Amniotic epithelial cell (primary cell): ENCODE measurements at regions not wholly inside any gene's neighbourhood (a gene's known extent, or its start where the extent isn't known, plus 50 kb on each side); places are given as distances from the start of the nearest gene placed in this dataset.
"Not testable (repeated sequence)": the region's sequence is repeated elsewhere in the genome, so short reads cannot be mapped to it uniquely, and the experiment has no call there.

ENCODE experiments used
- DNase-seq: peaks from one replicate; pipeline ENCODE4 v3.0.0-alpha.2; 2010; ENCODE audit warnings: low read depth

DNA sequence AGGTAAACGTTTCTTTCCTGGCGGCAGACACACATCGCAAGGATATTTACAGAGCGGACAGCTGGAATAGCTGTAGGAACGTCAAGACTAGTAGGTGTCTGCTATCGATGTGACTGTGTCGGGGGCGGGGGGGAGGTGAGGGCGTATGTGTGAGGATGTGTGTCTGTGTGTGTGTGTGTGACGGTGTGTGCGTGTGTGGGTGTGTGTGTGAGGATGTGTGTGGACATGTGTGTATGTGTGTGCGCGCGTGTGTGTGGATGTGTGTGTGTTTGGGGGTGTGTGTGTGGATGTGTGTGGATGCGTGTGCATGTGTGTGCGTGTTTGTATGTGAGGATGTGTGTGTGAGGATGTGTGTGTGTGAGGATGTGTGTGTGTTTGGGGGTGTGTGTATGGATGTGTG lies 55.4 kb downstream of the PNMA6F start:
- DNase-seq = not testable (repeated sequence)

DNA sequence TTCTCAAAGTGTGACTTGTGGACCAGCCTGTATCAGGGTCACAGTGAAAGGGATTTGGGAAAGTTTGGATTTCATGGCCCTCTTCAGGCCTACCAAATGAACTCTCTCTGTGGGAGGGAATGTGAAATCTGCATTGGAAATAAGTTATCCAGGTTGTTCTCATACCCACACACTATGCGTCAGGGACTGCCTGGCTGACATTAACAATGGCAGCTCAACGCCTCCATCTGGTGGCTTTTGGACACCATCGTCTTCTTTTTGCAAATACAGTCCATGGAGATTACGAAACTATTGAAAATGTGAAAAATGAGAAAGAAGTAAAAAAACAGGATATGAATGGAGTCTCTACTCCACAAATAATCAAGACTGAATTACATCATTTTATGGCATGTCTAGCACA lies 61.1 kb downstream of the PNMA6F start:
- not testable (repeated sequence) for DNase-seq

DNA sequence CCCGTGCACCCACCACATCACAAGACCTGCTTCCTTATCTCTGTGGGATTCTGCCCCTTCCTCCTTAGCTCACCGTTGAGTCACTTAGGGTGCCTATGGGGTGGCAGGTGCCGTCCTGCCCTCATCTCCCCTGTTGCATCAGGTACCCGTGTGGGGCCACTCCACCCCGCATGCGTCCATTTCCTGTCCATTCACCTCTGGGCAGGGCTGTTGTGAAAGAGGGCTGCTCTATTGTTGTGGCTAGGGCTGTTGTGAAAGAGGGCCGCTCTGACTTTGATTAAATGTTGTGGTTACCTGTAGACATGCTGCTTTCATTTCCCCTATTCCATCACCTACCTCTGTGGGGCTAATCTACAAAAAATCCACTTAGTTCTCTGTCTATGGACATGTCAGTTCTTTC lies 68.3 kb downstream of the PNMA6F start:
- not testable (repeated sequence) for DNase-seq

DNA sequence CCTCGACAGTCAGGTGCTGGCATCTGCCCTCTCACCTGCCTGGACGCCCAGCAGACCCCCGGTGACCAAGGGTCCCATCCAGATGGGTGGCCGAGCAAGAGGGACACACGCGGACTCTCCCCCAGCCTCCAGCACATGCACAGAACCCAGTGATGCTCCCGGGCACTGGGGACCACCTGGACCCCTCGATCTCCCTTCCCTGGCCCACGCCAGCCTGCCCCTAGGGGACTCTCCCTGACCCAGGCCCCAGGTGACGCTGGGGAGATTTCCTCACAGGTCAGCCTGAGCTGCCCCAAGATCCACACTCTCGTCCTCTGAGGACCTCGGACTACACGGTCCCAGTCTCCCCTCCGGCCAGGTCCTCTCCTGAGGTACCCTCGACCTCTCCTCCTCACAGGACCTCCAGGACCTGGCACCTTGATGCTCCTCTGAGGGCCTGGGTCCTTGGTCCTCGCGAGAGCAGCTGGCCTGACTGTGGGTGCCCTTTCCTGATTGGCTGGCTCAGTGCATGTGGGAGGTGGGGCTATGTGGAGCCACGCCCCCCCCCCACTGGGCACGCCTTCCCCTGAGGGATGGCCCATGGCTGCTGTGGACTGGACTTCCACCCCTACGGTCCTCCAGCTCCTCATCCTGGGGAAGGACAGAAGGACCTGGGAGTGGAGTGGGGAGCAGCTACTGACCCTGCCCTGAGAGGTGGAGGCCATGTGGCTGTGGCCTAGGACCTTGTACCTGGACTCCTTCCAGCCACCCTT lies 69.0 kb downstream of the PNMA6F start:
- DNase-seq = not testable (repeated sequence)

DNA sequence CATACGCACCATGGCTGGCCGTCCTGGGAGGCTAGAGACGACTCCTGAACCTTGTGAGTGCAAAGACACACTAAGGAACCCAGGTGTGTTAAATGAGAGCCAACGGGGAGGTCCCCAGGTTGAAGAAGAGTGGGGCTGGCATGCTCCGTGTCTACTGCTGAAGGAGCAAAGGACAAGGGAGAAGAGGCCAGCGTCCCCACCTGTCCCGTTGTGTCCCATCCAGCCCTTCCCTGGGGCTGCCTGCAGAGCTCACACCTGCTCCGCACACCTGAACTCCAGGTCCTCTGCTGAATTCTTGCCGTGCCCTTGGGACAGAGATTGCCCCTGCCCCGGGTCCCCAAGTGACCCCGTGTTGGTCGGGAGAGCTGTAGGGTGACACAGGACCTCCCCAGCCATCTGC lies 69.6 kb downstream of the PNMA6F start:
- not testable (repeated sequence) for DNase-seq

DNA sequence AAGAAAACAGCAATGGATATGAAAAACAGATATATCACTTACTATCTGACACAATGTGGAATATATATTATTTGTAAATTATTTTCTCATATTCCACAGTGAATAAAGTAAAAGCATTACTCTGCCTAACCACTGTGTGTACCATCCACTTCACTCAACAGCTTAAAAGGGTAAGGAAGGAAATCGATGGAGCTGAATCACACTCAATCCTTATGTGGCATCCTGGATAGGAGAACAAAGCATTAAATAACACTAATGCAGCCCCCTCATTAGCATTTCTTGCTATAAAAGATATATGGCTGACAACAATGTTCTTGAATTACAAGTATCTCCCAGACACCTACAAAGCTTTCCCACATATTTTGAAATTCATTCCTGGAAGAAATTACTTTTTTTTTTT lies 70.8 kb downstream of the PNMA6F start:
- not testable (repeated sequence) for DNase-seq

DNA sequence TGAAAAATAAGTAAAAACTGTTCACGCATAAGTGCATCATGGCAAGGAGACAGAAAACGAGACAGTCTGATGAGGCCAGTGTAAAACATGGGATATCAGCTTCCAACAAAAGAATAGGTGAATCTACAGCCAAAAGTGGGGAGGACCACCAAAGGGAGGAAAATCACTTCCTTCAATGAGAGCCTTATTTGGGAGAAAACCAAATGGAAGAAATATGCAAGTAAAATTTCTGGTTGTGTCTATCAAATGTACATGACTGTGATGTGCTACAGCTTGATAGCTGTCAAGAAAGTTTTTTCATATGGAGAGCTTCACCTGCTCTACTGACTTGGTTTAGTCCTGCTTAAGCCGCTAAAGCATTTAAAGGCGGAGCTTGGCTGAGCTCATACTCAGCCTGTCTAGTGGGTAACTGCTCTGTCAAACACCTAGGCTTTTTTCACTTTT lies 66.2 kb downstream of the MAGEA1 start:
- peak; percentile 33 for DNase-seq

DNA sequence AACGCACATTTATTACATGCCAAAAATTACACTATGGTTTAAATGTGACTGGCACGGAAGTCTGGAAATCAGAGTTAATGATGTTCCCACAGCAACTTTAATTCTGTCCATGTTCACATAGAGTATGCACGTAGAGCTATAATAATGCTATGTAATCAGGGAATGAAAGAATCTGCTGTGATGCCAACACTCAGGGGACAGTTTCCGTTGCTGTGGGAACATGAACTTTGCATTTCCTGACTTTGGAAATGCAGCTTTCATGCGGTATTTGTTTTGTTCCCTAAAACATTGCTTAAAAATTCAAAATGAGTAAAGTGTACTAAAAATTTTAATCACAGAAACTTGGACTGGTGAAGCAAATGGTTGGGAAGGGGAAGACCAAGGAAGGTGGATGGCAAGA lies 65.7 kb downstream of the MAGEA1 start:
- DNase-seq = no peak

DNA sequence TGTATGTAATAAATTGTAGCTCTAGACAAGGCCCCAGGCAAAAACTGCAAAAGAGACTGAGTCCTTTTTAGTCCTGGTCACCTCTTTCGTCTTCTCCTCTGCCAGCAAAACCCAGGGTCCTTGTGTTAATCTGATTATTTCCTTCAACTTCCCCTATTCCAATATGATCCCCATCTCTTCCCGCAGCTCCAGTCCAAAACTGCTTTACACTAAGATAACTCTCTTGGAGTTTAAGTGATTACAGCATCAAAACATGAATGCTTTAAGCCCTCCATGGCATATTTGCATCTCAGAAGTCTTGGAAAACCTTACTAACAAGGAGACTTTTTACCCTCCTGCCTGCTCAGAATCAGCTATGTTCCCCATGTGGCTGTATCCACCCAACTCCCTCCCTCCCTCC lies 59.3 kb downstream of the MAGEA1 start:
- DNase-seq = no peak
